Right ventricle myocardium inferior (tissue), 1 donor: ENCODE measurements at regions not wholly inside any gene's neighbourhood (a gene's known extent, or its start where the extent isn't known, plus 50 kb on each side); places are given as distances from the start of the nearest gene placed in this dataset.
"Not testable (repeated sequence)": the region's sequence is repeated elsewhere in the genome, so short reads cannot be mapped to it uniquely, and the experiment has no call there.

Source experiments
- ATAC-seq: fragments of 200-7000 bp; cut with Tn5 transposase; one replicate; pipeline ENCODE4 v1.9.1; 2020; ENCODE audit warnings: mild to moderate bottlenecking, moderate library complexity
- DNase-seq: peaks from one replicate; pipeline ENCODE4 v3.0.0; 2021; ENCODE audit errors: missing footprints
- intact Hi-C: fragments of 100-400 bp; cut with DNase I; formaldehyde crosslinking; loops from one replicate; pipeline ENCODE4 v1.11.0; 2022
- donor health status: DM: no; HTN: yes; CAD: no; lungs with severe emphysema.

DNA sequence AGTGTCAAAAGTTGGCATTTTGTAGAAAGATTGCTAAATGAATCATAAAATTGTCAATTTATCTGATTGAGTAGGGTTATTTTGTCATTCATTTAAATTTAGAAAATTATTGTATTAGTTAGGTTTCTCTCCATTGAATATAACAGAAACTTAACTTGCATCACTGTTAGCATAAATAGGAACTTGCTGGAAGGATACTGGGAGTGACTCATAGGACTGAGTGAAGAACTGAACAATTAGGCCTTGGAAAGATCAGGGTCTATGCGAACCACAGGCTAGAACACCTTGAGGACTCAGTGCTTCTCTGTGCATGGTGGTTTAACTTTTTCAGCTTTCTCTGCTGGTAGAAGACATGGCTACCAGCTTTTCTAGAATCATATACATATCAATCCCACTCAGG, 67.7 kb upstream of the IFNGR1 start:
- intact Hi-C loops, result no loop called here
- no peak for DNase-seq
- no peak for ATAC-seq

DNA sequence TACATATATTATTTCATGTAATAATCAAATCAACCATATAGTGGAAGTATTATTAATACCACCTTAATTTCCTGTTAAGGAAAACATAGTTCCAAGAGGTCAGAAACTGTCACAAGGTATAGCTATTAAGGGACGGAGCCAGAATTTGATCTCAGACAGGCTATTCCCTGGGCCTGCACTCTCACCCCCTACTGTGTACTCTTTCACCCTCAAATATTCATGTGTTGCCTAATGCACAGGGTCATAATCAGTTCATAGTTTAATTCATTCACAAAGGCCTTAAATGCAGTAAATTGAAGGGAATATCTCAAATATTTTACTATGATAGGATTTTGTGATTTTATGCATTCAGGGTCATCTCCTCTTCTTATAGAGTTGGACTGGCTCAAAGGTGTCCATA, 67.2 kb upstream of the IFNGR1 start:
- ATAC-seq (no peak), DNase-seq (no peak)
- intact Hi-C loops, result no loop called here

- intact Hi-C loops, result no loop called here
- DNase-seq, result no peak
Measured at GRCh38 chr6:137284811-137285110, 65.6 kb upstream of the IFNGR1 start.

DNA sequence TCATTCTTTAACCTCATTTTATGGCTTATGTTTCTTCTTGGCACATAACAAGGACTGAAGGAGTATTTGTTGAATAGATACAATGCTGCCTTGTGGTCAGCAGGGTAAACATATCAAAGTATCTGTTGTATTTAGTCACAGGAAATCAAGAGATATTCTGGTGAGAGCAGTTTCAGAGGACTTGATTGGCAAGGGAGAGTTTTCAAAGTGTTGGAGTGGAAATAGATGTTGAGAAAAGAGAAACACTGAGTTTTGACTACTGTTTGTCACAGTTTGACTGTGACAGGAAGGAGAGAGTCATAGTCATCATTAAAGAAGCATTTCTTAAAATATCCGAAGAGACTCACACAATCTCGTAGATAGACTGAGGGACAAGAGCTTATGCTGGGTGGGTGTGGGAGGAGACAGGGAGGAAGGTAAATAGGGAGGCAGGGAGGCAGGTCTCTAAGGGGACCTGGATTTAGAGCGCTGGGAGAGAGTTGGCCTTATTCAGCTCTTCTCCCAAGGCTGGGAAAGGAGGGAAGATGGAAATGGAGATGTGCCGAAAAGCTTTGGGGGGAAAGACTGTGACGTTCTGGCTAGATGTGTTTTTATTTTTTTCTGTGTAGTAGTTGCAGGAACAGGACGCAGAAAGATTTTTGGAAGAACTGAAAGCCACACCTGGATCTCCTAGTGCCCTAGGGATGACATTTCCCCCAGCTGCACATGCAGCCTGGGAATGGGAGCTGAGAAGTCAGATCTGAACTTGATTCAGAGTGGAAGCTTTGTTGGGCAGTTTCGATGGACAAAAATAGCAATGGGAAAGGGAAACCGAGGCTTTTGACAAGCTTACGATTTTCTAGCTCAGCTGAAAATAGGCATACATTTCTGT, 65.0 kb upstream of the IFNGR1 start:
- ATAC-seq, result no peak
- DNase-seq, result no peak
- intact Hi-C loops, result no loop called here

More at GRCh38 chr6:137284811-137285110, 65.6 kb upstream of the IFNGR1 start:
- ATAC-seq, result no peak

DNA sequence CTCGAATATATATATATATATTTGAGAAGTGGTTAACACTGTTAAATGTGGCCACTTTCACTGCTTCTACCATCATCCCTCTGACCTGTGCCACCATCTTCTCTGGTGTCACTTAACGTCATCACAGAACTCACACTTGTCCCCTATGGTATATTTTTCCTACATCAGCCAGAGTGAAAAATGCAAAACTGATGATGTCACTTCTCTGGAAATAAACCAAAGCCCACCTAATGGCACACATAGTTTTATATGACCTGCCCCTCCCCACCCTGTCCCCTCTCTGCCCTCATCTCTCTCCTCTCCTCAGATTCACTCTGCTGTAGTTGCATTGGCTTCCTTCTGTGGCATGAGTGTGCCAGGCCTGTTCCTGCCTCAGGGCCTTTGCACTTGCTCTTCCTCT, 63.9 kb upstream of the IFNGR1 start:
- ATAC-seq, result no peak
- intact Hi-C loops, result no loop called here

GRCh38 chr6:137282254-137282653, 63.1 kb upstream of the IFNGR1 start:
- DNase-seq, result no peak
- no peak for ATAC-seq
- intact Hi-C loops, result no loop called here

More for the DNA sequence above, 63.9 kb upstream of the IFNGR1 start:
- DNase-seq, result no peak

DNA sequence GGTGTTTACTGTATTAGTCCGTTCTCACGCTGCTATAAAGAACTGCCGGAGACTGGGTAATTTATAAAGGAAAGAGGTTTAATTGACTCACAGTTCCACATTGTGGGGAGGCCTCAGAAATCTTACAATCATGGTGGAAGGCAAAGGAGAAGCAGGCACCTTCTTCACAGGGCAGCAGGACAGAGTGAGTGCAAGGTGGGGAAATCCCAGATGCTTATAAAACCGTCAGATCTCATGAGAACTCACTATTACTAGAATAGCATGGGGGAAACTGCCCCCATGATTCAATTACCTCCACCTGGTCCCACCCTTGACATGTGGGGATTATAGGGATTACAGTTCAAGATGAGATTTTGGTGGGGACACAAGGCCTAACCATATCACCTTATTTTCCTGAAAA, 60.1 kb upstream of the IFNGR1 start:
- DNase-seq, ATAC-seq, intact Hi-C loops: not testable (repeated sequence)

DNA sequence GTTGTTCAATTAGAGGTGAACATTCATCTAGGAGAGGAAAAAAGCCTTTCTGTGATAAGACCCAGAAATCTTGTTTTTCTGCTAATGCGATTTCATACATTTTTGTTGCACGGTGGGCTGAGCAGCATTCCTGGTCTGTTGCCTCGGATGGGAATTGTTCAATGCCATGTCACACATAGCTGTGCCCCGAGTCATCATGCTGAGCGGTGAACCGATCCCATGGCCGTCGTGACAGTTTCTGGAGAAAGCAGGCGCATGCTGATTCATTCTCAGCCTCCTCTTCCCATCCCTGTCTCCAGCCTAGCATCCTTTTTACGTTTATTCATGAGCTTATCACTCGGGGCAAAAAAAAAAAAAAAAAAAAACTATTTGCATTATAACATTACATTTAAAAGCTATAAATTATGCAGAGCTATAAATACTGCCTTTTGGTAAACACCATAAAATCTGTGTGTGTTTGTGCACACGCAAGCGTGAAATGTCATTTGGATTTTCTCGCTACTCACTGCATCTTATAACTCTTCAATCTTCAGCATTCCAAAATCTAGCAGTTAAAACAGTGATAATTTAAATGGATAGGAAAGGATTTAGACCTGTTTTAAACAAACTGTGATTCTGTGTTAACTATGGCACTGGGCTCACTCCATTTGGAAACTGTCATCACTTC, 58.9 kb upstream of the IFNGR1 start:
- DNase-seq (no peak), ATAC-seq (no peak)
- intact Hi-C loops, result no loop called here

DNA sequence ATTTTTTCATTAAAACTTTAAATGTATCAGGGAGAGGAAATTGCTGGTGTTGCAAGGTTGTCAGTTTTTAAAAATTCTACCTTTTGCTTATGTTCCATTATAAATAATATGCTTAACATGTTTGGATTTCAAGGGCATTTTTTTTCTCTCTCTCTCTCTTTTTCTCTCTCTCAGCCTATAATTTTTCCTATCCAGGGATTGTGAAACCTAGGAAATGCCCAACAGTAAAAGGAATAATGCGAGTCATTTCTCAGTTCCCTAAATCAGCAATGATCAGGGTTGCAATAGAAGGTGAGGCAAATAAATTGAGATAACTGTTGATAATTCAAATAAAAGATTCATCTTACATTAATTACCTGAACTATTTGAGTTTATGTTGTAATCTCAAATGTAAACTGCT, 53.2 kb upstream of the IFNGR1 start:
- intact Hi-C loops, result no loop called here
- no peak for ATAC-seq
- DNase-seq, result no peak

DNA sequence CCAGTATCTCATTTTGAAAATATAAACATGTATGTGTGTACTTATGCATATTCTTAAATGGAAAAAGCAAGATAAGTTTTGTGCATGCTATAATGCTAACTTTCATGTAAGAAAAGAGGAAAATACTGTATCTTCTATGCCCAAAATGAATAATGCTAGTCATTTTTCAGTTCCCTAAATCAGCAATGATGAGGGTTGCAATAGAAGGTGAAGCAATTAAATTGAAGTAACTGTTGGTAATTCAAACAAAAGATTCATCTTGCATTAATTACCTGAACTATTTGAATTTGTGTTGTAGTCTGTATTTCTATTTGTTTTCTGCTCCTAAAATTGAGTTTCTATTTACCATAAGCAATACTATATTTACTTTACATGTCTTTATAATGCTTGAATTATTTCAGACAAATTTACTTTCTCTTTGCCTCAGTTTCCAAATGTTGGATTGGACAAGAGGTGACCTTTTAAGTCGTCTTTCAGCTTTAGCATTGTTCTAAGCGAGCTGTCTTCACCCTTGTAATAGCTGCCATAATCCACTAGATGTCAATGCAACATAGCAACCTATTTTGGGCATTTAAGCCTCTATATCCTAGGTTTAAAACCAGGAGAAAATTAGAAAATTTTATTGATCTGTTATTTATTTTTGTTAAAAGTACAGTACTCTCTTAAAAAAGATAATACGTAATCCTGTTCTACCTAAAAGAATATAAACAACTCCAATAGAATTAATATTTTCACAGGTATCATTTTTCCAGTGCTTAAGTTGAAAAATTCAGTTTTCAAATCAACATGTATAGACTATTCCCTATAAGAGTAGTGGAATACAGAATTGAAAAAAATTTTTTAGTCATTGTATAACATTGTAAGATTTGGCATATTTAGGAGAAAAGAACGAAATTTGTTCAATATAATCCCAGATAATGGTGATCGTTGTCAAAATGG, 52.3 kb upstream of the IFNGR1 start:
- peak; percentile 74 for ATAC-seq
- intact Hi-C loops, result loop anchor here (1.0 to 2.0 kb wide), 4 partner anchors 41 to 369 kb away; no protein-coding TSS in a partner anchor
- no peak for DNase-seq

DNA sequence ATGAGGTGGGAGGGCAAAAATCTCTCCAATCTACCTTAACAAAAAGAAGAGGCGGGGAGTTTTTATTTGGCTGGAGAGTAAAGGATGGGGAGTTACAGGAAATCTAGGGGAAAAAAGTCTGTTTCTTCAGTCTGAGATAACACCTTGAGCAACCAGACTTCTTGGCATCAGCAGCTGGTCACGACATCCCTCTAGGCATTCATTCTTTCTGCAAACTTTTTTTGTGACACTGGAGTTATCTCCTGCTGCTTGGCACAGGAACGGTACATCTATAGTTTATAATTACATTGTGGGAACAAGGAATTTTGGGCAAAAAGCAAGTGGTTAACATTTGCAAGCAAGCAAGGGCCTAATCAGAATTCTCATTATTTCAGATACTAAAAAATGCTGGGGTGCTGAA, 50.6 kb upstream of the IFNGR1 start:
- intact Hi-C loops, result loop anchor here (2.0 kb wide), 3 partner anchors 43 to 371 kb away; no protein-coding TSS in a partner anchor
- DNase-seq, result no peak
- no peak for ATAC-seq

GRCh38 chr6:137269347-137269746, 50.2 kb upstream of the IFNGR1 start:
- intact Hi-C loops, result no loop called here
- DNase-seq, result no peak
- no peak for ATAC-seq
